ENCODE measurements at regions not wholly inside any gene's neighbourhood (a gene's known extent, or its start where the extent isn't known, plus 50 kb on each side); places are given as distances from the start of the nearest gene placed in this dataset.

GRCh38 chrX:82756272-82756671 is 751.8 kb upstream of the POU3F4 start:
- Histone ChIP-seq H3K27ac (no peak overlapping the region), H3K4me2 (no peak overlapping the region), H3K9me3 (no peaks in the 10 kb centered on the region), H3K4me3 (no peak overlapping the region), H3K4me1 (peaks cover 4% of the 10 kb centered on the region; the same call in 1 of the 3 replicates)
- no peak for DNase-seq (ENCODE audit: low read depth in 1 of 2, low spot score in 1 of 2)
- no peak for TF ChIP-seq HOXB13 (CRISPR knock-in tag; IDR thresholded peaks at IDR 0.05; ENCODE audit: low read depth)
- no peak for ATAC-seq
- 60% methylated on average over 6 of the region's 6 CpGs for WGBS (ENCODE audit: missing lambda C conversion rate)
- ChIA-PET CTCF (no interaction called here), POLR2A (no interaction called here)
- no peak for FAIRE-seq

GRCh38 chrX:82757614-82758013 is 750.5 kb upstream of the POU3F4 start:
- ChIA-PET POLR2A (interaction anchor here (0.6 kb wide), 1 partner anchor 746 kb away, joined by 3 read pairs; no protein-coding TSS in a partner anchor), CTCF (no interaction called here)
- H3K4me2 ChIP-seq = no peak overlapping the region
- TF ChIP-seq HOXB5 (CRISPR knock-in tag; IDR thresholded peaks at IDR 0.05) (no peak), NR3C1 (IDR thresholded peaks at IDR 0.05) (no peak), SMC3 (IDR thresholded peaks at IDR 0.05) (no peak), JUN (IDR thresholded peaks at IDR 0.05) (no peak), CBX8 (IDR thresholded peaks at IDR 0.05) (no peak), ZSCAN20 (CRISPR knock-in tag; IDR thresholded peaks at IDR 0.05) (no peak), REST (IDR thresholded peaks at IDR 0.05) (no peak), ZFP36 (IDR thresholded peaks at IDR 0.05; ENCODE audit: borderline replicate concordance, partially characterized antibody) (no peak), RAD21 (conservative IDR thresholded peaks at IDR 0.05 in 1 of 2, IDR thresholded peaks at IDR 0.05 in 1 of 2) (no peak), FOSB (CRISPR knock-in tag; IDR thresholded peaks at IDR 0.05) (no peak), RFX5 (IDR thresholded peaks at IDR 0.05) (no peak), POLR2A (IDR thresholded peaks at IDR 0.05; ENCODE audit: low read length) (no peak), RARB (CRISPR knock-in tag; IDR thresholded peaks at IDR 0.05) (no peak), CBX2 (IDR thresholded peaks at IDR 0.05; ENCODE audit: borderline replicate concordance, low read depth) (no peak), USF2 (IDR thresholded peaks at IDR 0.05) (no peak), HMGXB4 (CRISPR knock-in tag; IDR thresholded peaks at IDR 0.05; ENCODE audit: borderline replicate concordance) (no peak)
- peak overlapping the region in 1 of 2 experiments; percentile 26; a peak in 1 of 6 replicates for H3K27ac ChIP-seq
- DNase-seq (ENCODE audit: low read depth in 1 of 2, low spot score in 1 of 2) (no peak), ATAC-seq (no peak), FAIRE-seq (no peak)
- H3K9me3 ChIP-seq = no peaks in the 10 kb centered on the region
- WGBS (ENCODE audit: missing lambda C conversion rate) = 23% methylated on average over 3 of the region's 3 CpGs
- peaks cover 4% of the 10 kb centered on the region; the same call in 1 of the 3 replicates for H3K4me1 ChIP-seq
- H3K4me3 ChIP-seq = no peak overlapping the region

GRCh38 chrX:82764521-82764920 is 743.6 kb upstream of the POU3F4 start:
- peaks cover 19% of the 10 kb centered on the region; the same call in 2 of the 3 replicates for H3K4me1 ChIP-seq
- ChIA-PET CTCF (no interaction called here), POLR2A (no interaction called here)
- DNase-seq (ENCODE audit: low read depth in 1 of 2, low spot score in 1 of 2) (no peak), FAIRE-seq (no peak), ATAC-seq (no peak)
- no peak overlapping the region for H3K4me3 ChIP-seq
- H3K9me3 ChIP-seq = no peaks in the 10 kb centered on the region
- 0 out of 6 replicates have a peak overlapping the region, but pooled peaks of 1 of the 2 experiments have one; percentile 42 for H3K27ac ChIP-seq
- peak overlapping the region; percentile 50 for H3K4me2 ChIP-seq
- no peak for TF ChIP-seq RFX5 (IDR thresholded peaks at IDR 0.05)
- 29% methylated on average over 2 of the region's 2 CpGs for WGBS (ENCODE audit: missing lambda C conversion rate)

Data from A549 (cell line).